H1 (cell line): ENCODE measurements at regions not wholly inside any gene's neighbourhood (a gene's known extent, or its start where the extent isn't known, plus 50 kb on each side); places are given as distances from the start of the nearest gene placed in this dataset.

ENCODE experiments used
- SP2 ChIP-seq: IDR thresholded peaks from 2 replicates; pipeline ENCODE4 v1.6.1; 2012; ENCODE audit warnings: mild to moderate bottlenecking, low read length, inconsistent platforms
- USF2 ChIP-seq: IDR thresholded peaks from 2 replicates; pipeline ENCODE4 v1.6.1; 2011; ENCODE audit warnings: low read length, improper control_type of control experiment

- no peak for TF ChIP-seq USF2
- TF ChIP-seq SP2, result no peak
- TF ChIP-seq, all 59 proteins: peak for 0
Measured at GRCh38 chrY:7656596-7656995, 745.0 kb upstream of the AMELY start (continued).
